ENCODE measurements at regions not wholly inside any gene's neighbourhood (a gene's known extent, or its start where the extent isn't known, plus 50 kb on each side); places are given as distances from the start of the nearest gene placed in this dataset.
A peak's percentile ranks its signal among the peaks of the same experiment; 100 is the strongest.

- Histone ChIP-seq H3K9me2 (replicated peaks; ENCODE audit: control insufficient read depth, low read length) (no peaks in the 10 kb centered on the region), H3K36me3 (ENCODE audit: control insufficient read depth, low read length) (no peaks in the 10 kb centered on the region), H3K79me2 (ENCODE audit: control insufficient read depth, low read length) (no peaks in the 10 kb centered on the region), H3K9me3 (ENCODE audit: control insufficient read depth, insufficient read depth, low read length) (no peaks in the 10 kb centered on the region), H3F3A (ENCODE audit: control insufficient read depth, insufficient read depth) (no peaks in the 10 kb centered on the region), H4K20me1 (ENCODE audit: control insufficient read depth, insufficient read depth, low read depth, low read length) (no peaks in the 10 kb centered on the region), H3K27me3 (ENCODE audit: control insufficient read depth, low read length) (peaks cover 2% of the 10 kb centered on the region; the same call in 1 of the 2 replicates), H3K4me1 (ENCODE audit: control insufficient read depth, low read length) (no peaks in the 10 kb centered on the region), H3K4me2 (ENCODE audit: low read length) (no peak overlapping the region), H3K27ac (ENCODE audit: low read depth, low read length) (no peak overlapping the region), H3K4me3 (ENCODE audit: low read length) (no peak overlapping the region)
- TF ChIP-seq CTCF (IDR thresholded peaks at IDR 0.05; ENCODE audit: low read depth, low read length, poor library complexity, severe bottlenecking) (no peak), EZH2phosphoT487 (IDR thresholded peaks at IDR 0.05; ENCODE audit: borderline replicate concordance, low read length) (no peak)
These were observed 176.4 kb upstream of the CHD1 start for GRCh38 chr5:99105216-99105615.

- H3K27ac ChIP-seq (ENCODE audit: low read depth, low read length), result no peak overlapping the region
- TF ChIP-seq CTCF (IDR thresholded peaks at IDR 0.05; ENCODE audit: low read depth, low read length, poor library complexity, severe bottlenecking) (peak; percentile 46), EZH2phosphoT487 (IDR thresholded peaks at IDR 0.05; ENCODE audit: borderline replicate concordance, low read length) (no peak)
- no peaks in the 10 kb centered on the region for H3K79me2 ChIP-seq (ENCODE audit: control insufficient read depth, low read length)
- no peak overlapping the region for H3K4me2 ChIP-seq (ENCODE audit: low read length)
- peaks cover 2% of the 10 kb centered on the region; the same call in 1 of the 2 replicates for H3K27me3 ChIP-seq (ENCODE audit: control insufficient read depth, low read length)
- no peaks in the 10 kb centered on the region for H3K36me3 ChIP-seq (ENCODE audit: control insufficient read depth, low read length)
- no peaks in the 10 kb centered on the region for H3K9me3 ChIP-seq (ENCODE audit: control insufficient read depth, insufficient read depth, low read length)
- no peak overlapping the region for H3K4me3 ChIP-seq (ENCODE audit: low read length)
- H4K20me1 ChIP-seq (ENCODE audit: control insufficient read depth, insufficient read depth, low read depth, low read length), result no peaks in the 10 kb centered on the region
- H3K9me2 ChIP-seq (replicated peaks; ENCODE audit: control insufficient read depth, low read length), result no peaks in the 10 kb centered on the region
- H3K4me1 ChIP-seq (ENCODE audit: control insufficient read depth, low read length), result no peaks in the 10 kb centered on the region
- no peaks in the 10 kb centered on the region for H3F3A ChIP-seq (ENCODE audit: control insufficient read depth, insufficient read depth)
These were observed 175.8 kb upstream of the CHD1 start for GRCh38 chr5:99104538-99105132.

GRCh38 chr5:99102073-99102697, 173.4 kb upstream of the CHD1 start:
- TF ChIP-seq CTCF (IDR thresholded peaks at IDR 0.05; ENCODE audit: low read depth, low read length, poor library complexity, severe bottlenecking) (no peak), EZH2phosphoT487 (IDR thresholded peaks at IDR 0.05; ENCODE audit: borderline replicate concordance, low read length) (no peak)
- H3K27me3 ChIP-seq (ENCODE audit: control insufficient read depth, low read length), result no peaks in the 10 kb centered on the region
- no peak overlapping the region for H3K27ac ChIP-seq (ENCODE audit: low read depth, low read length)
- H3K4me1 ChIP-seq (ENCODE audit: control insufficient read depth, low read length), result no peaks in the 10 kb centered on the region
- no peaks in the 10 kb centered on the region for H3F3A ChIP-seq (ENCODE audit: control insufficient read depth, insufficient read depth)
- H3K36me3 ChIP-seq (ENCODE audit: control insufficient read depth, low read length), result no peaks in the 10 kb centered on the region
- H3K4me3 ChIP-seq (ENCODE audit: low read length), result no peak overlapping the region
- H3K79me2 ChIP-seq (ENCODE audit: control insufficient read depth, low read length), result no peaks in the 10 kb centered on the region
- no peaks in the 10 kb centered on the region for H3K9me2 ChIP-seq (replicated peaks; ENCODE audit: control insufficient read depth, low read length)
- H4K20me1 ChIP-seq (ENCODE audit: control insufficient read depth, insufficient read depth, low read depth, low read length), result no peaks in the 10 kb centered on the region
- H3K4me2 ChIP-seq (ENCODE audit: low read length), result no peak overlapping the region
- H3K9me3 ChIP-seq (ENCODE audit: control insufficient read depth, insufficient read depth, low read length), result no peaks in the 10 kb centered on the region
